HG02981 (cell line): ENCODE measurements at regions not wholly inside any gene's neighbourhood (a gene's known extent, or its start where the extent isn't known, plus 50 kb on each side); places are given as distances from the start of the nearest gene placed in this dataset.

ENCODE experiments used
- ATAC-seq: cut with Tn5 transposase; IDR thresholded peaks from one replicate; pipeline ENCODE4 v1.9.1; 2021; ENCODE audit warnings: mild to moderate bottlenecking, moderate library complexity; ENCODE audit not compliant: unreplicated experiment

DNA sequence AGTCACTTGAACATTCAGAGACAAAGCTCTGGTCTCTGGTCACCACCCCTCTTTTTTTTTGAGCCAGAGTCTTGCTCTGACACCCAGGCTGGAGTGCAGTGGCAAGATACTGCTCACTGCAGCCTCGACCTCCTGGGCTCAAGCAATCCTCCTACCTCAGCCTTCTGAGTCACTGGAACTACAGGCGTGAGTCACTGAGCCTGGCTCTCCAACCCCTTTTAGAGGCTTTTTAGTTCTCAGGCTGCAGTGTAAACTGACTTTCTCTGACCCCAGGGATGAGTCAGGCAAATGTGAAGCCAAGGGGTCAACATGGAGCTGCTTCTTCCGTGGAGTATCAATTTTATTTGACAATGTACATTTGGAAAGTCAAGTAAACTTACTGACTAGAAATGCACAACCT is 229.2 kb downstream of the PTTG2 start:
- no peak for ATAC-seq

DNA sequence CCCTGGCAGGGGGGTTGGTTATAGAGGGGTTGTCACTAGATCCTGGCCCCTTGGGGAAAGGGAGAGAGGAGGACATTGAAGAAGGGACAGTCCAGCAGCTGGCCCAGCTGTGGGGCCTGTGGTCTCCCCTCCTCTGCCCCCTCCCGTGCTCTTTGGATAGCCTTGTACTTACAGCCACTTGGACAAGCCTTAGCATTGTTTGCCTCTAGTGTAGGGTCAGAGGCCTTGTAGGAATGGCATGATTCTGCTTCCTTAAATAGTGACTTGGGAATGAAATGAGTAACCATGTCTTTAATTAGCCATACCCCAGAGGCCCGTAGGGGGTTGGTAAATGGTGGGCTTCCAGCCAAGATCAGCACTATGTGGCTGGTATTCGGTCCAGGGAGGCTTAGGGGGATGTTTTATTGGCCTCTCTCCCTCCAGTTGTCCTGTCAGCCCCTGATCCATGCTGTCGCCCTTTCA is 230.6 kb downstream of the PTTG2 start:
- ATAC-seq, result no peak

DNA sequence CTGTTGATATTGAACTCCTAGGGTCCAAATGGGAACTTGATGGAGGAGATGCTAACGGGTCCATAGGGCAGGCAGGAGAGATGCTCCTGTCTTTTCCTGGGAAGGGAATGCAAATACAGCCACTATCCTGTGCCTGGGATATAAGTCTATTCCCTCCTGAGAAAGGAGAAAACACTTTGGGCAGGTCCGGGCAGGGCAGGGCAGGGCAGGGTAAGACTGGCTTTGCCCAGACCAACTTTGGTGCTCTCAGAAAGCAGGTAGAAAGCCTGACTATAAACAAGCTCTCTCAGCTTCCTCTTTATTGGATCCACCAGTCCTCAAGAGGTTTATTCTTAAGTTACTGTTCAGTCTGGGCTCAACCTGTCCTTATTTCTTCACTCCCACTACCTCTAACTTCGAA is 232.3 kb downstream of the PTTG2 start:
- no peak for ATAC-seq

DNA sequence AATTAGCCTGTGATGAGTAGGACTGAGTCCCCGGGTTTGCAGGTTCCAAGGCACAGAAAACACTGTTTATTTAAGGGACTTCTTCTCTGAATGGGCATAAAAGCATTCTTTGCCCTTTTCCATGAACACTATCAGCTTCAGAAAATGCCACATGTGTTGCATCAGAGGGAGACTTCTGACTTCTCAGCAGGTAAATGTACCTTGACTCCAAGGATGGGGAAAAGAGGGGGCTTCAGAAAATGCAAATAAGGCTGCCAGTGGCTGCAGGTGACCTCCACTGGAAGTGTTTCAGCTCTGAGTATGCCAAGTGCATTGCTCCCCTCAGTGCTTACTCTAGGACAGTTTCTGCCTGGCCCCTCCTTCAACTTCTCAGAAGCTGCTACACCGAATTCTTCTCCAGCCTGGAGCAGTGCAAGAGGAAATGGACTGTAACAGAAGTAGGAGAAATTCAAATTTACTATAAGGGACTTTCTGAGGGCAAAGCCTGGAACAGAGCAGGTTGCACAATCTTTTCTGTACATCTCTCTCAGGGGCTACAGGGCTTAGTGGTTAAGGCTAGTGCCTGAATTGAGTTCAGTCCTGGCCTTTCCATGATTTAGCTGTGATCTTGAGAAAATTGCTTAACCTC is 233.2 kb downstream of the PTTG2 start:
- ATAC-seq, result no peak

DNA sequence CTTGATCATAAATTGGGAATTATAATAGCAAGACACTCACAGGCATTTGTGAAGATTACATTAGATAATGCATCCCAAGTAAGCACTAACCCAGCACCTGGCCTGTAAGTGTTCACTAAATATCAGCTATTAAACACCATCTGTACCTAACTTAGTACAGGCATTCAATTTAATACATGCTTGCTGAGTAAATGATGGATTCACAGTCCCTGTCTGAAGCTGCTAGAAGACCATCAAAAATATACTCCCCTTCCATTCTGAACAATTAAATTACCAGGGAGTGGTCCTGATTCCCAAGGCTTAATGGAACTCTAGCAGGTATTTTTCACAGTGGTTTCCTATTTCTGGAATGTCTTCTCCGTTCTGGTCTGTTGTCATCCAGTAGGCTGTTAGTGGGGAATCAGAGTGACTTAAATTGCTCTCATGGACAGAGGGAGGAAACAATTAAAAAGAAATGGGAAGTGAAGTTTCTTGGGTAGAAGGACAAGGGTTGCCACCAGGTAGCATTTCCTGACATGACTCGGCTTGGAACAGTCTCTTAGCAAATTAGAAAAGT is 233.9 kb downstream of the PTTG2 start:
- ATAC-seq, result no peak

DNA sequence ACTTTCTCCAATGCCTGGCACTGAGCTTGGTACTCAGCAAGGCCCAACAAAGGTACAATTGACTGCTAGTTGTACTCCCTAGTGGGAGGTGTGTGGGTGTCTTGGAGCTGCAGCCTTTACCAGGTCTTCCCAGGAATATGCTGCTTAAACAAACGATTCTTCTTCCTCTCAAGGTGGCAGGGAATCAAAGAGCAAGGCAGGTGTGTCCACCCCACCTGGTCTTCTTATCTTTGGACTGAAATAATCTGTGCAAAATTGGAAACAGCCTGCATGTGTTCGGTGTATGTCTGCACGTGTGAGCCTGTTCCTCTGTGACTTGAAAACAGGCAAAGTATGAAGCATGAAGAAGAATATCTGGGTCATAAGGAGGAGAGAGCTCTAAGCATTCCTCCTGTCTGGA is 235.3 kb downstream of the PTTG2 start:
- ATAC-seq, result no peak

DNA sequence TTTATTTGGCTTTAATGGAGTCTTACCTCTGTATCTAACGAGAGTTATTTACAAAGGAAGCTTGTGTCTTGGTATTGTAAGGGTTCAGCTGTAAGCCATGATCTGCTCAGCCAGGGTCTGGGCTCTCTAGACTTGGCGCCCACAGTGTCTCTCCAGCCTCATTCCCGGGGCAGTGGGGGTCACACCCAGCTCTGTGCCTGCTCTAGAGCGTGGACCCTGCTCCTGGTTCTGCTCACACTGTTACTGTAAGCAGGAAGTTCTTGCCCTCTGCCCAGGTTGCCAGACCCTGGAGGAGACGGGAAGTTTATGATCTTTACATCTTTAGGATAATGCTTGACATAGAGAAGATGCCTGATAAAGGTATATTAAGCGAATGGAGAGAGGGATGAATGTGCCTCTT is 235.7 kb downstream of the PTTG2 start:
- no peak for ATAC-seq

DNA sequence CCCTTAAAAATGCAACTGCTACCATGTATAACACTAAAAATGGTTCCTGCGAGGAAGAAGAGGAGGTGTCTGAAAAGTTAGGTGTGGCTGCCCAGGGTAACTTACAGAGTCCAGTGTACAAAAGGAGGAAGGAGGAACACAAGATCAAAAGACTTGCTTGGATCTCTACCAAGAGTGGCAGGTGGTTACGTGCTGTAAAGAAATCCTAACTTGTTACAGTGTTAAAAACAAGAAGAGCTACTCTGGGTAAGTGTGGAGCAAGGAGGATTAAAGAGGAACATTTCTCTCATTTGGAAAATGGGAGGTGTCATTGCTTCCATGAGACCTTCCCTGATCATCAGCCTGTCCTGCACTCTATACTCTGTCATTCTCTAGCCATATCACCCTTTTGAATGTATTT is 242.0 kb downstream of the PTTG2 start:
- no peak for ATAC-seq

DNA sequence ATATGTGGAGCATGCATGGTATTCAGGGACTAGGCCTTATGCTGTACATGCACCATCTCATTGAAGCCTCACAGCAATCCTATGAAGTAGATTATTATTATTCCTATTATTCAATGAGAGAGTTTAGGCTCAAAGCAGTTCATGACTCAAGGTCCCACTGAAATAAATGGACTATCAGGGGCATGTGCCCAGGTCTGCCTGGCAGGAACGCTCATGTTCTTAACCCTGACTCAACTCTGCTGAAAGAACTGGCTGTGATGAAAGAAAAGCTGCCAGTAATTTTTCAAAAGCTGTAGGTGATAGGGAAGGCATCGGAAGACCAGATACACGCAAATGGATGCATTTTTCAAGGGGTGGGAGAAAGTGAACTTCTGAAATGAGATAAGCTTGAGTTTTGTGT is 243.4 kb downstream of the PTTG2 start:
- ATAC-seq, result no peak

DNA sequence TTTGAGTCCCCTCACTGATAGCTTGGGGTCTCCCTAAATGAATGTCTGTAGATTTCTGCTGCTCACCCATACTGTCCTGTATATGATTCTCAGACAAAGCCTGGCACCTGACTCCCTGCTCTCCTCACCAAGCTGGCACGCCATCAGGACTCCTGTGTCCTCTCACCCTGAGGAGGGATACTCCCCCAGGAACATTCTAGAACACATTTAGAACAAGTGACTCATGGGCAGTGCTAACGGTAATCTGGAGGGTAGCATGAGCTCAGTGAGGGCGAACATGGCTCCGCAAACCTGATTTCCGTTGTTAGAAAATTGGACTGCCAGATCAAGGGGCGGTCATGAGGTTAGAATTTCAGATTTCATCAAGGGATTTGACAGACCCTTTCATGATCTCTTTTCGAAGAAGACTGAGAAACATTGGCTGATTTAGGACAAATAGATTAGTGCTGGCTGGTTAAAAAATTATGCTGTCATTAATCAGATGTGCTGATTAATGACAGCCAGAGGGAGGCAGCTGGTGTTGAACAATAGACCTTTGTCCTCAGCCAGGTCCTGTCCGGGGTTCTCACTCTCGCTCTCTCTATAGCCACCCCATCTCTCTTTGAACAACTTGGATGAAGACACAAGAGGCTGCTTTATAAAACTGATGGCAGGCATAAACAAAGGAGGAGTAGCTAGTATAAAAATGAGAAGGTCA is 244.3 kb downstream of the PTTG2 start:
- no peak for ATAC-seq

DNA sequence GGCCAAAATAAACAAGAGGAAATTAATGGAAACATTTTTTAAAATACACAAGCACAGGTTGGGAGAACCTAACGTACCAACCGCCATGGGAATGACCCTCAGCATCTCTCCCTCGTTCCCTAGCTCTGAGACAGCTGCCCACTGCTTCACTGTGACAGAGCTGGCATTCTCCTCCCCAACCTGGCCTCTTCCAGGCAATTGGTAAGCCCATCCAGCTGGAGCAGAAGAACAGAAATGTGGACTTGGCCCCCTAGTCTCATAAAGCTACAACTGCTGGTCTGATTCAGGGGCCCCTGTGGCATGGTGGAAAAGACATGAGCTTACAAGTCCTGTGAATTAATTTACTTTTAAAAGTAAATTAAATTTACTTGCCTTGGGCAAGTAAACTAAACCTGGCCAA is 245.1 kb downstream of the PTTG2 start:
- no peak for ATAC-seq

DNA sequence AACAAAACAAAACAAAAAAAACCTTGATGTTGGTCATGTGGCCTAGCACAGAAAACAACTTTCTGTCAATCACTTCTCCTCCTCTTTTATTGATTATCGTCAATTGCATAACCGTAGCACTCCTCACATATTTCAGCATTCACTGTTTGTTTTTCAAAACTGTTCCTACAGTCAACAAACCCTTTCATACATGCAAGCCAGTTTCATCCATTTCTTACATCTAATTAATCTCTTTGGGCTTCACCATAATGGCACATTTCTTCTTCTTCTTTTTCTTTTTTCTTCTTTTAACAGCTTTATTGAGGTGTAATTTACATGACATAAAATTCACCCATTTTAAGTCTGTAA is 246.9 kb downstream of the PTTG2 start:
- no peak for ATAC-seq

DNA sequence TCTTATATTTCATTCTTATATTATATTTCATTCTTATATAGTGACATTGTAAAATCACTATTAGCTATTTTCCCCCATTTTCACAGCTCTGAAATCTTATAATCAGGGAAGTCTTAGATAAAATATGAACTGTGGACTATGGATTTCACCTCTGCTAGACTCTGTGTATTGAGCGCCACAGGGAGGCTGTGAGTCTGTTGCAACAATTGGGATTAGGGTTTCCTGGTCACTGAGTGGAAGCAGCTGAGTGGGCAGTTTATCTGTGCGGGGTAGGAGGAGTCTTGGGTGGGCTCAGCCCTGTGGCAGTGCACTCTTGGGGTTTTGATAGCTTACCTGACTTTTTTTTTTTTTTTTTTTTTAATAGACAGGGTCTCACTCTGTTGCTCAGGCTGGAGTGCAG is 249.5 kb downstream of the PTTG2 start:
- no peak for ATAC-seq

DNA sequence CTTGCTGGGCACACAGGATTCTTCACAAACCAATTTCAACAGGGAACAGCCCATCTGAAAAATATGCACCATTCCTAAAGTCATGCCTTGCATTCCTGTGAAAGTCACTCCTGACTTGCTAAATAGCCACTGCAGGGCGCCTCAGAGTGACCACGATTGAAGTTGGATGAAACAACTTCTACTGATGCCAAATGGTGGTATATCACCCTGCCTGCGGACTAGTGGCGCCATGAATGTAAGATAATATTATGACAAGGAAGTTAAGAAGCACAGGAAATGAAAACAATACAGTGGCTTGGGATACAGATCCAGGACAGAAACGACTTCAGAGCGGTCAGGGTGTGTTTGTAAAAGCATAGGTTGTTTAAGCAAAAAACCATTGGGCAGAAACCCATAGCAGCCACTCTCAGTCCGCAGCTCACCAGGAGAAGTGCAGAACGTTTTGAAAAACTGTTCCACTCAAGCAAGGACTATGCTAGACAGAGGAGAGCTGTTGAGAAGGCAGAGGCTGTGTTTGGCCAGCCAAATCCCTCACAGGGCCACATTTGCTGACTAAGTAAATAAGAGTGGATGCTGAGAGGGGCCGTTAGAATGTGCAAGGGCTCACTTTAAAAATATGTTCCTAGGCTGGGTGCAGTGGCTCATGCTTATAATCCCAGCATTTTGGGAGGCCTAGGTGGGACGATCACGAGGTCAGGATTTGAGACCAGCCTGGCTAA is 250.4 kb downstream of the PTTG2 start:
- no peak for ATAC-seq

DNA sequence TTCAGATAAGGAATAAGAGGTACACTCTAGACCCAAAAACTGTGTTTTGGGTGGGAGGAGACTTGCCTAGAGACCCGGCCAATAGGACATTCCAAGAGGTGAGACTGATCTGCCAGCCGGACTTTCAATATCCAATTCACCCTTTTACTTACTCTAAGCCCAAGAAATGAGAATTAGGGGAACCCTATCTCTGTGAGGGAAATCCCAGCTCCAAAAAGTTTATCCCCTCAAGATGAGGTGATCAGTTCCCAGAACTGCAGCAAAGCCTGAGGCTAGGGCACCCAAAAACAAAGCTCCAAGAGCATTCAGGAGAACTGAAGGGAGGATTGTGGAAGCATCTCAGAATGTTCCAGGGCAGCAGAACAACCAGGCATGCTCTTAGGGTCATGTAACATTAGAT is 251.7 kb downstream of the PTTG2 start:
- ATAC-seq, result no peak

DNA sequence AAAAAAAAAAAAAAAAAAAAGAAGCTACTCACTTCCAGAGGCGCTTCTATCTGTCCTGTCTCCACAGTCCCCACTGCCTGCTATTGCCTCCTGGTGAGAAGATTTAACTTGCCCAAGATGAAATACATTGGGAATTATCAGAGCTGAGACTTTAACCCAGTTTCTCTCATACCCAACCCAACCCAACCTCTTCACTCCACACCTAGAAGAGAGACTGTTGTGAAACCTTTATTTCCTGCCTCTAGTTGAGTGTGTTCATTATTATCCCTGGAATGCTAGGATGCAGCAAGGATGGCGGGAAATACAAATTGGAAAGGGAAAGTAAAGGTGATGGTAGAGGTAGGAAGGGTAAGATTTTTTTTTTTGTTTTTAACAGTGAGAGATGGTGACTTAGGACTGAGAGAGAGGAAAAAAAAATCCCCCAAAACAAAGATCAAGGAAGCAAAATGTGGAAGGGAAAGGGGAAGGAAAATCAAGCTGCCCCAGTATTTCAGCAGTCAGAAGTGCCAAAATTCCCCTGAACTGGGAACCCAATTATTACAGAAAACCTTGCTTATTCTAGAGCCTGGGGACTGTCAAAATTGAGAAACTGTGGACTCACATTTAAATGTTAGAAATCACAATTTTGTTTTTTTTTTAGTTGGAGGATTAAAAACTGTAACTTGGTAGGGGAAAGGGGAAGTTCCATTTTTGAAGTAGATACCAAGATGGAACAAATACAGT is 253.0 kb downstream of the PTTG2 start:
- no peak for ATAC-seq

DNA sequence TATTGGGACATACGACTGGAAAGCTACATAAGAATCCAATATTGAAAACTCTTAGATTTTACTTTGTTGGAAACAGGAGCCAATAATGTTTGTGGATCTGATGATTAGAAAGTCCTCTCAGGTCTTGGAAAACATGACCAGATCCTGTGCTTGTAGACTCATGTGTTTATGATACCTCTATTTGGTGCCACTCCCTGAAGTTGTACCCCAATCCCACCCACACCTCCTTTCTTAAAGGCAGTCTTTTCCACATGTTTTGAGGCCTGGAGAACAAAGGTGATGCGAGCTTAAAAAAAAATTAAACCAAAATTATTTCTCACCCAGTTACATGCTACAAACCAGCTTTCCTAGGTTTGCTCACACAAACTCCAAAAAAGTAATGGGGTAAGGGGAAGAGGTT is 262.7 kb downstream of the PTTG2 start:
- ATAC-seq, result no peak

DNA sequence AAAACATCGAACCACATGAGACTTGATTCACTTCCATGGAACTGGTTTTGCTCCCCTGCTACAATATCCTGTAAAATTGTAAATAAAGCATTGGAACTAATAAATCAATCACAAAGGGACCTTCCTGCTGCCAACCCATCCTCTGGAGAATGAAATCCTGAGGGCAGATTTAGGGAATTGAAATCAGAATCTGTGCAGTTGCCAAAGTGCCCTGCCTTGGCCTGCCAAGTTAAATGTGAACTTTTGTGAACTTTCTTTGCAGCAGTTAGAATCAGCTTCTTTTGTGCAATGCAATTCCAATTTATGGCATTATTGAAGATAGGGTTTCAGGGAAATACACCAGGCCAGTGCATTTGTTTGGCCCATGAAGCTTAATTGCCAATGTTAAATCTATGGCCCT is 263.1 kb downstream of the PTTG2 start:
- no peak for ATAC-seq

DNA sequence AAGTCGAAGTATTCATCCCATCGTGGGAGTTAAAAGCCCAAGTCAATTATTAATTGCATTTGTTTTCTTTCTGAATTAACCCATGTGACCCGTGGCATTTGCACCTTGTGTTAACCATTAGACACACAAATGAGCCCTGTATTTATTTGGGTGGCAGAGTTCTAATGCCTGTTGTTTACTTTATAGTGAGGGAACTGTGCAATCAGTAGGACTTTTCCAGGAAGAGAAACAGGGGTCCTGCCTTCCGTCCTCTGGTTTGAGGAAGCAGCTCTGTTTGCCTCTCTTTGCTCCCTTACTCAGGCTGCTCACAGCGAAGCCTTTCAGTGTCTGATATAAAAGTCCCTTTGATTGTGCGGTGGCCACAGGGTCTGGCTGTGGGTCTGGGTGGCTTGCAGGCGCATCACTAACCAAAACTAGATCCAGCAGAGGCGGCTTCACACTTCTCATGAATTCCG is 263.6 kb downstream of the PTTG2 start:
- no peak for ATAC-seq

DNA sequence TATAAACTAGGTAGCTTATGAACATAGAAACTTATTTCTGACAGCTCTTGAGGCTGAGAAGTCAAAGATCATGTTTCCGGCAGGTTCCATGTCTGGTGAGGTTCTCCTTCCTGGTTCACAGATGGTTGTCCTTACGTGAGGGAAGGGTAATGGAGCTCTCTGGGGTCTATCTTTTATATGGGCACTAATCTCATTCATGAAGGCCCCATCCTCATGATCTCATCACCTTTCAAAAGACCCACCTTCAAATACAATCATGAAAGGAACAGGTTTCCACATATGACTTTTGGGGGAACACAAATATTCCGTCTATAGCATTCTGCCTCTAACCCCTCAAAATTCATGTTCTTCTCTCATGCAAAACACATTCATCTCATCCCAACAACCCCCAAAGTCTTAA is 264.7 kb downstream of the PTTG2 start:
- no peak for ATAC-seq

DNA sequence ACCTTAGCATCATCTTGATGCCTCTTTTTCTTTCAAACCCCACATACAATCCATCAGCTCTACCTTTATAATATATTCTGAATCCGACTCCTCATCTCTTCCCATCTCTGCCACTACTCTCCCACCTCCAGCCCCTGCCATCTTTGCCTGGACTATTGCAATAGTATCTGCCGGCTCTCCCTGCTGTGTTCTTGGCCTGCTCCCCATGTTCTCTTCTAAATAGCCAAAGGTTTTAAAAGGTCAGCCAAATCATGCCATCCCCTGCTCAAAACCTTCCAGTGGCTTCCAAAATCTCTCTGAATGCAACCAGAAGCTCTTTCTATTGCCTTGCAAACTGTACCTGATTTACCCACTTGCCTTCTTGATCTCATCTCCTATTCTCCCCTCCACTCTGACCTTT is 266.0 kb downstream of the PTTG2 start:
- no peak for ATAC-seq
